ENCODE measurements at regions not wholly inside any gene's neighbourhood (a gene's known extent, or its start where the extent isn't known, plus 50 kb on each side); places are given as distances from the start of the nearest gene placed in this dataset.

GRCh38 chr1:83799594-83799993 is 199.3 kb downstream of the TTLL7 start:
- TF ChIP-seq, protein P1, sequence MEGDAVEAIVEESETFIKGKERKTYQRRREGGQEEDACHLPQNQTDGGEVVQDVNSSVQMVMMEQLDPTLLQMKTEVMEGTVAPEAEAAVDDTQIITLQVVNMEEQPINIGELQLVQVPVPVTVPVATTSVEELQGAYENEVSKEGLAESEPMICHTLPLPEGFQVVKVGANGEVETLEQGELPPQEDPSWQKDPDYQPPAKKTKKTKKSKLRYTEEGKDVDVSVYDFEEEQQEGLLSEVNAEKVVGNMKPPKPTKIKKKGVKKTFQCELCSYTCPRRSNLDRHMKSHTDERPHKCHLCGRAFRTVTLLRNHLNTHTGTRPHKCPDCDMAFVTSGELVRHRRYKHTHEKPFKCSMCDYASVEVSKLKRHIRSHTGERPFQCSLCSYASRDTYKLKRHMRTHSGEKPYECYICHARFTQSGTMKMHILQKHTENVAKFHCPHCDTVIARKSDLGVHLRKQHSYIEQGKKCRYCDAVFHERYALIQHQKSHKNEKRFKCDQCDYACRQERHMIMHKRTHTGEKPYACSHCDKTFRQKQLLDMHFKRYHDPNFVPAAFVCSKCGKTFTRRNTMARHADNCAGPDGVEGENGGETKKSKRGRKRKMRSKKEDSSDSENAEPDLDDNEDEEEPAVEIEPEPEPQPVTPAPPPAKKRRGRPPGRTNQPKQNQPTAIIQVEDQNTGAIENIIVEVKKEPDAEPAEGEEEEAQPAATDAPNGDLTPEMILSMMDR (IDR thresholded peaks at IDR 0.05), result no peak
- no peak for TF ChIP-seq POLR2A (IDR thresholded peaks at IDR 0.05)

Measured in Peyer's patch (tissue), 4 donors.